ENCODE measurements at regions not wholly inside any gene's neighbourhood (a gene's known extent, or its start where the extent isn't known, plus 50 kb on each side); places are given as distances from the start of the nearest gene placed in this dataset.

DNA sequence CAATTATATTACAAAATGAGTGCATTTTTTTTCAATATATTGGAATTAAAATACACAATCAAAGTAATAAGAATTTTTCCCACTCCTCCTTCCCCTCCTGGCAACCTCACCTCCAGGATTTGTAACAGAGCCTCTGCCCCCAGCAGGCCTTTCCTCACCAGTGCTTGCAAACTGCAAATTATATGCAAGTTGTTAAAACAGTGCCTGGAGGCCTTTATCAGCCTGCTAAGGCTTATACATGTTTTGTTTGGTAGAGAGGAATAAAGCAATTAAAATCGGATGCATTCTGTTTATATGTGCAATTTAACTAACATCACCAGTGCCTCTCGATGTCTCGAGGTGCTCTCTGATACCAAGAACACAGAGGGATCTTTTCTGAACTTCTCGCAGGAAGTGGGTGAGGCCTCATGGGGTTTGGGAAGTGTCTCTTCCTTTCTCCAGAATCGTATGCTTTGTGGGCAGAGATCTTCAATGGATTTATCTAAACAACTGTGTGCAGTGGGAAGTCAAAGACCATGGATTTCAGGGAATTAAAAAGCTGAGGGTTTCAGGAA is 186.8 kb downstream of the CDH26 start:
- DNase-seq (ENCODE audit: low read depth in 1 of 2, low spot score in 1 of 2), result no peak
- Histone ChIP-seq H3K27ac (replicated peaks) (no peak overlapping the region), H3K27me3 (ENCODE audit: insufficient read depth, poor library complexity, severe bottlenecking) (no peaks in the 10 kb centered on the region), H3K4me3 (replicated peaks; ENCODE audit: insufficient read depth, low read length) (no peak overlapping the region)
- TF ChIP-seq POLR2AphosphoS5 (IDR thresholded peaks at IDR 0.05; ENCODE audit: low read depth) (no peak), GABPA (IDR thresholded peaks at IDR 0.05; ENCODE audit: low read depth) (no peak), SPI1 (IDR thresholded peaks at IDR 0.05; ENCODE audit: borderline replicate concordance, low read depth) (no peak)
- TF ChIP-seq, protein P1, sequence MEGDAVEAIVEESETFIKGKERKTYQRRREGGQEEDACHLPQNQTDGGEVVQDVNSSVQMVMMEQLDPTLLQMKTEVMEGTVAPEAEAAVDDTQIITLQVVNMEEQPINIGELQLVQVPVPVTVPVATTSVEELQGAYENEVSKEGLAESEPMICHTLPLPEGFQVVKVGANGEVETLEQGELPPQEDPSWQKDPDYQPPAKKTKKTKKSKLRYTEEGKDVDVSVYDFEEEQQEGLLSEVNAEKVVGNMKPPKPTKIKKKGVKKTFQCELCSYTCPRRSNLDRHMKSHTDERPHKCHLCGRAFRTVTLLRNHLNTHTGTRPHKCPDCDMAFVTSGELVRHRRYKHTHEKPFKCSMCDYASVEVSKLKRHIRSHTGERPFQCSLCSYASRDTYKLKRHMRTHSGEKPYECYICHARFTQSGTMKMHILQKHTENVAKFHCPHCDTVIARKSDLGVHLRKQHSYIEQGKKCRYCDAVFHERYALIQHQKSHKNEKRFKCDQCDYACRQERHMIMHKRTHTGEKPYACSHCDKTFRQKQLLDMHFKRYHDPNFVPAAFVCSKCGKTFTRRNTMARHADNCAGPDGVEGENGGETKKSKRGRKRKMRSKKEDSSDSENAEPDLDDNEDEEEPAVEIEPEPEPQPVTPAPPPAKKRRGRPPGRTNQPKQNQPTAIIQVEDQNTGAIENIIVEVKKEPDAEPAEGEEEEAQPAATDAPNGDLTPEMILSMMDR (IDR thresholded peaks at IDR 0.05; ENCODE audit: insufficient read depth, low read length), result no peak
- TF ChIP-seq, protein P2, sequence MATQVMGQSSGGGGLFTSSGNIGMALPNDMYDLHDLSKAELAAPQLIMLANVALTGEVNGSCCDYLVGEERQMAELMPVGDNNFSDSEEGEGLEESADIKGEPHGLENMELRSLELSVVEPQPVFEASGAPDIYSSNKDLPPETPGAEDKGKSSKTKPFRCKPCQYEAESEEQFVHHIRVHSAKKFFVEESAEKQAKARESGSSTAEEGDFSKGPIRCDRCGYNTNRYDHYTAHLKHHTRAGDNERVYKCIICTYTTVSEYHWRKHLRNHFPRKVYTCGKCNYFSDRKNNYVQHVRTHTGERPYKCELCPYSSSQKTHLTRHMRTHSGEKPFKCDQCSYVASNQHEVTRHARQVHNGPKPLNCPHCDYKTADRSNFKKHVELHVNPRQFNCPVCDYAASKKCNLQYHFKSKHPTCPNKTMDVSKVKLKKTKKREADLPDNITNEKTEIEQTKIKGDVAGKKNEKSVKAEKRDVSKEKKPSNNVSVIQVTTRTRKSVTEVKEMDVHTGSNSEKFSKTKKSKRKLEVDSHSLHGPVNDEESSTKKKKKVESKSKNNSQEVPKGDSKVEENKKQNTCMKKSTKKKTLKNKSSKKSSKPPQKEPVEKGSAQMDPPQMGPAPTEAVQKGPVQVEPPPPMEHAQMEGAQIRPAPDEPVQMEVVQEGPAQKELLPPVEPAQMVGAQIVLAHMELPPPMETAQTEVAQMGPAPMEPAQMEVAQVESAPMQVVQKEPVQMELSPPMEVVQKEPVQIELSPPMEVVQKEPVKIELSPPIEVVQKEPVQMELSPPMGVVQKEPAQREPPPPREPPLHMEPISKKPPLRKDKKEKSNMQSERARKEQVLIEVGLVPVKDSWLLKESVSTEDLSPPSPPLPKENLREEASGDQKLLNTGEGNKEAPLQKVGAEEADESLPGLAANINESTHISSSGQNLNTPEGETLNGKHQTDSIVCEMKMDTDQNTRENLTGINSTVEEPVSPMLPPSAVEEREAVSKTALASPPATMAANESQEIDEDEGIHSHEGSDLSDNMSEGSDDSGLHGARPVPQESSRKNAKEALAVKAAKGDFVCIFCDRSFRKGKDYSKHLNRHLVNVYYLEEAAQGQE (IDR thresholded peaks at IDR 0.05; ENCODE audit: insufficient replicate concordance, low read depth), result no peak

DNA sequence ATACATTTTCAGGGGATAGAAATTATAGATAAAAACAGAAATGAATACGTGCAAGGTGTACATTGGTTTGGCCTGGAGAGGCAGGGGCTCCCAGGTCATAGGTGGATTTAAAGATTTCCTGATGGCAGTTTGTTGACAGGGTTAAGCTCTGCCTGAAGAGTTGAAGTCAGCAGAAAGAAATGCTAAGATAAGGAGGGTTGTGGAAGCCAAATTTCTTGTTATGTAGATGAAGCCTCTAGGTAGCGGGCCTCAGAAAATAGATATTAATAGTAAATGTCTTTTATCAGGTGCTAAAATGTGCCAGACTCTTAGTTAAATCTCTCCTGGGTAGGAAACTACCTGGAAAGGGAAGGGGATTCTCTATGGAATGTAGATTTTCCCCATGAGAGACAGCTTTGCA is 188.8 kb downstream of the CDH26 start:
- H3K4me3 ChIP-seq (replicated peaks; ENCODE audit: insufficient read depth, low read length), result no peak overlapping the region
- DNase-seq (ENCODE audit: low read depth in 1 of 2, low spot score in 1 of 2), result no peak
- TF ChIP-seq SPI1 (IDR thresholded peaks at IDR 0.05; ENCODE audit: borderline replicate concordance, low read depth) (no peak), GABPA (IDR thresholded peaks at IDR 0.05; ENCODE audit: low read depth) (no peak), POLR2AphosphoS5 (IDR thresholded peaks at IDR 0.05; ENCODE audit: low read depth) (no peak)
- TF ChIP-seq, protein P2 (IDR thresholded peaks at IDR 0.05; ENCODE audit: insufficient replicate concordance, low read depth), result no peak
- TF ChIP-seq, protein P1 (IDR thresholded peaks at IDR 0.05; ENCODE audit: insufficient read depth, low read length), result no peak
- no peaks in the 10 kb centered on the region for H3K27me3 ChIP-seq (ENCODE audit: insufficient read depth, poor library complexity, severe bottlenecking)
- no peak overlapping the region for H3K27ac ChIP-seq (replicated peaks)

DNA sequence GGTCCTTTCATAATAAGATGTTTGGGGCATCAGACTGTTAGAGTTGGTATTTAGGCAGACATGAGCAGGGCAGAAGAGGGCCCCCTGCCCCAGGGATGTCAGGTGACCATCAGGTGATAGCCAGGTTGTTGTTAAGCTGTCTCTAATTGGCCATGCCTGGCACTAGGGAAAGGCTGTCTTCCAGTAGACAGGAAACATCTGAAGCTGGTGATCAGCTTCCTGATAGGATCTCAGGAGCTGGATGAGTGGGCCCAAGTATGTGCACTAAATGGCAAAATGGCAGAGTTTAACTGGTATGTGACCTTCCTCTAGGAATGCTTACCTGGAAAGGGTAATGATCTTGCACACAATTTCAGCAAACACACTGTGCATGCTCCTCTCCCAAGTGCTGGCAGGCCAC is 190.7 kb downstream of the CDH26 start:
- no peak overlapping the region for H3K4me3 ChIP-seq (replicated peaks; ENCODE audit: insufficient read depth, low read length)
- no peak for DNase-seq (ENCODE audit: low read depth in 1 of 2, low spot score in 1 of 2)
- no peaks in the 10 kb centered on the region for H3K27me3 ChIP-seq (ENCODE audit: insufficient read depth, poor library complexity, severe bottlenecking)
- no peak overlapping the region for H3K27ac ChIP-seq (replicated peaks)
- no peak for TF ChIP-seq GABPA (IDR thresholded peaks at IDR 0.05; ENCODE audit: low read depth)
- TF ChIP-seq, protein P2 (IDR thresholded peaks at IDR 0.05; ENCODE audit: insufficient replicate concordance, low read depth), result no peak
- TF ChIP-seq SPI1 (IDR thresholded peaks at IDR 0.05; ENCODE audit: borderline replicate concordance, low read depth), result no peak
- TF ChIP-seq, protein P1 (IDR thresholded peaks at IDR 0.05; ENCODE audit: insufficient read depth, low read length), result no peak
- TF ChIP-seq POLR2AphosphoS5 (IDR thresholded peaks at IDR 0.05; ENCODE audit: low read depth), result no peak

All from HL-60 (cell line).